ENCODE measurements at regions not wholly inside any gene's neighbourhood (a gene's known extent, or its start where the extent isn't known, plus 50 kb on each side); places are given as distances from the start of the nearest gene placed in this dataset.

- DNase-seq (ENCODE audit: low read depth): no peak
- TF ChIP-seq MYC (IDR thresholded peaks at IDR 0.05; ENCODE audit: low read depth, low read length) (no peak), POLR2A (IDR thresholded peaks at IDR 0.05; ENCODE audit: extremely low read depth, insufficient read length) (no peak), CTCF (IDR thresholded peaks at IDR 0.05; ENCODE audit: low read depth, low read length) (no peak)
- TF ChIP-seq, protein P1, sequence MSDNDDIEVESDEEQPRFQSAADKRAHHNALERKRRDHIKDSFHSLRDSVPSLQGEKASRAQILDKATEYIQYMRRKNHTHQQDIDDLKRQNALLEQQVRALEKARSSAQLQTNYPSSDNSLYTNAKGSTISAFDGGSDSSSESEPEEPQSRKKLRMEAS (IDR thresholded peaks at IDR 0.05; ENCODE audit: low read depth, low read length): no peak
- H3K4me3 ChIP-seq (ENCODE audit: low read depth, low read length): no peak overlapping the region
Observed at GRCh38 chr1:186550832-186551231, 89.9 kb upstream of the PDC start.

GRCh38 chr1:186541003-186541402 lies 80.1 kb upstream of the PDC start:
- DNase-seq (ENCODE audit: low read depth): no peak
- H3K4me3 ChIP-seq (ENCODE audit: low read depth, low read length): no peak overlapping the region
- TF ChIP-seq MYC (IDR thresholded peaks at IDR 0.05; ENCODE audit: low read depth, low read length) (no peak), POLR2A (IDR thresholded peaks at IDR 0.05; ENCODE audit: extremely low read depth, insufficient read length) (no peak), CTCF (IDR thresholded peaks at IDR 0.05; ENCODE audit: low read depth, low read length) (no peak)
- TF ChIP-seq, protein P1 (IDR thresholded peaks at IDR 0.05; ENCODE audit: low read depth, low read length): no peak

GRCh38 chr1:186540521-186540920 lies 79.6 kb upstream of the PDC start:
- DNase-seq (ENCODE audit: low read depth): no peak
- H3K4me3 ChIP-seq (ENCODE audit: low read depth, low read length): no peak overlapping the region
- TF ChIP-seq MYC (IDR thresholded peaks at IDR 0.05; ENCODE audit: low read depth, low read length) (no peak), CTCF (IDR thresholded peaks at IDR 0.05; ENCODE audit: low read depth, low read length) (no peak), POLR2A (IDR thresholded peaks at IDR 0.05; ENCODE audit: extremely low read depth, insufficient read length) (no peak)
- TF ChIP-seq, protein P1 (IDR thresholded peaks at IDR 0.05; ENCODE audit: low read depth, low read length): no peak

DNA sequence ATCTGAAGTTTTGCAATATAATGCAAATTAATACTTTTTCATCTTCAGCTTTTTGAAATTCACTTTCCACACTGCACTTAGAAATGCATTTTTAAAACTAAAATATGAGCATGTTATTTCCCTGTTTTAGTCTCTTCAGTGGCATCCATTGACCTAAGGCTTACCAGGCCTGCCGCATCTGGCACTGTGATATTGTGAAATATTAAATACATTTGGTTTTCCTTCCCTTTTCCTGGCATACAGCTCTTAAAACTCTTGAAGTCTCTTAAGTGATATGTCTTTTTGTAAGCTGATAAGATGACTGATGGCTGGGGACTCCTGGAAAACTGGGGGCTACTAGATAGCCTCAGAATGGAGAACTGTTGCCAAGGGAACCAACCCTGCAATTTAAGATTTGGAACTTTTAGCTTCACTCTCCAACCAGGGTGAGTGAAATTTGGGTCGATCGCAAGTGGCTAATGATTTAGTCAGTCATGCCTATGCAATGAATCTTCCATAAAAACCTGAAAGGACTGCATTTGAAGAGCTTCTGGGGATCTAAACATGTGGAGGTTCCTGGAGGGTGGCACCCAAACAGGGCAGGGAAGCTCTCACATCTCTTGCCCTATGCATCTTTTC lies 75.5 kb upstream of the PDC start:
- no peak overlapping the region for H3K4me3 ChIP-seq (ENCODE audit: low read depth, low read length)
- no peak for TF ChIP-seq MYC (IDR thresholded peaks at IDR 0.05; ENCODE audit: low read depth, low read length)
- peak; percentile 6 for DNase-seq (ENCODE audit: low read depth)

- H3K4me3 ChIP-seq (ENCODE audit: low read depth, low read length): no peak overlapping the region
- no peak for TF ChIP-seq MYC (IDR thresholded peaks at IDR 0.05; ENCODE audit: low read depth, low read length)
- TF ChIP-seq, protein P1 (IDR thresholded peaks at IDR 0.05; ENCODE audit: low read depth, low read length): no peak
- DNase-seq (ENCODE audit: low read depth): no peak
Observed at GRCh38 chr1:186535388-186536133, 74.6 kb upstream of the PDC start.

- no peak overlapping the region for H3K4me3 ChIP-seq (ENCODE audit: low read depth, low read length)
- TF ChIP-seq, protein P1 (IDR thresholded peaks at IDR 0.05; ENCODE audit: low read depth, low read length): no peak
- TF ChIP-seq POLR2A (IDR thresholded peaks at IDR 0.05; ENCODE audit: extremely low read depth, insufficient read length): no peak
- no peak for TF ChIP-seq MYC (IDR thresholded peaks at IDR 0.05; ENCODE audit: low read depth, low read length)
- TF ChIP-seq CTCF (IDR thresholded peaks at IDR 0.05; ENCODE audit: low read depth, low read length): no peak
- DNase-seq (ENCODE audit: low read depth): no peak
Observed at GRCh38 chr1:186534401-186534800, 73.5 kb upstream of the PDC start.

All from NB4 (cell line).